Nephron progenitor cell (in vitro differentiated cells): ENCODE measurements at regions not wholly inside any gene's neighbourhood (a gene's known extent, or its start where the extent isn't known, plus 50 kb on each side); places are given as distances from the start of the nearest gene placed in this dataset.

ENCODE experiments used
- DNase-seq: peaks from one replicate; pipeline ENCODE4 v3.0.0; 2021
- H3K27ac Mint-ChIP-seq: 2 replicates; pipeline ENCODE4 v1.8.0; 2021; ENCODE audit warnings: mild to moderate bottlenecking, moderate library complexity, mixed read lengths
- H3K27me3 Mint-ChIP-seq: 2 replicates; pipeline ENCODE4 v1.8.0; 2021; ENCODE audit warnings: mild to moderate bottlenecking, low read depth, mixed read lengths; ENCODE audit not compliant: poor library complexity
- H3K36me3 Mint-ChIP-seq: 2 replicates; pipeline ENCODE4 v1.8.0; 2021; ENCODE audit warnings: low read depth, mixed read lengths
- H3K4me1 Mint-ChIP-seq: 2 replicates; pipeline ENCODE4 v1.8.0; 2021; ENCODE audit warnings: mixed read lengths
- H3K4me3 Mint-ChIP-seq: 2 replicates; pipeline ENCODE4 v1.8.0; 2021; ENCODE audit warnings: mild to moderate bottlenecking, moderate library complexity, mixed read lengths
- H3K9me3 Mint-ChIP-seq: 2 replicates; pipeline ENCODE4 v1.8.0; 2021; ENCODE audit warnings: mild to moderate bottlenecking, moderate library complexity, mixed read lengths
- CTCF ChIP-seq: fragments of 200-600 bp; sonication (generic); IDR thresholded peaks from 2 replicates; pipeline ENCODE4 v1.5.0; 2021; ENCODE audit warnings: antibody characterized with exemption

GRCh38 chr9:115964710-115965347 is 188.8 kb upstream of the PAPPA start:
- Mint-ChIP-seq H3K27ac (no peak overlapping the region), H3K27me3 (peaks cover 3% of the 10 kb centered on the region), H3K36me3 (peaks cover 6% of the 10 kb centered on the region), H3K9me3 (peaks cover 32% of the 10 kb centered on the region), H3K4me1 (no peaks in the 10 kb centered on the region), H3K4me3 (no peak overlapping the region)
- no peak for TF ChIP-seq CTCF
- DNase-seq = no peak

- Mint-ChIP-seq H3K4me3 (no peak overlapping the region), H3K9me3 (peaks cover 17% of the 10 kb centered on the region), H3K27me3 (peaks cover 3% of the 10 kb centered on the region), H3K27ac (no peak overlapping the region), H3K4me1 (no peaks in the 10 kb centered on the region), H3K36me3 (no peaks in the 10 kb centered on the region)
- DNase-seq = no peak
- TF ChIP-seq CTCF = no peak
Observed at GRCh38 chr9:115966660-115967059, 186.9 kb upstream of the PAPPA start.

GRCh38 chr9:115969096-115969495 is 184.5 kb upstream of the PAPPA start:
- no peak overlapping the region for H3K27ac Mint-ChIP-seq
- DNase-seq = no peak
- H3K4me1 Mint-ChIP-seq = no peaks in the 10 kb centered on the region
- TF ChIP-seq CTCF = no peak
- H3K9me3 Mint-ChIP-seq = no peaks in the 10 kb centered on the region
- H3K36me3 Mint-ChIP-seq = no peaks in the 10 kb centered on the region
- H3K4me3 Mint-ChIP-seq = no peak overlapping the region
- H3K27me3 Mint-ChIP-seq = no peaks in the 10 kb centered on the region

- H3K4me3 Mint-ChIP-seq = no peak overlapping the region
- H3K27me3 Mint-ChIP-seq = no peaks in the 10 kb centered on the region
- TF ChIP-seq CTCF = no peak
- no peaks in the 10 kb centered on the region for H3K36me3 Mint-ChIP-seq
- no peaks in the 10 kb centered on the region for H3K4me1 Mint-ChIP-seq
- peaks cover 4% of the 10 kb centered on the region for H3K9me3 Mint-ChIP-seq
- DNase-seq = no peak
- H3K27ac Mint-ChIP-seq = no peak overlapping the region
Observed at GRCh38 chr9:115972362-115972761, 181.2 kb upstream of the PAPPA start.

GRCh38 chr9:115972843-115973595 is 180.6 kb upstream of the PAPPA start:
- TF ChIP-seq CTCF = no peak
- H3K36me3 Mint-ChIP-seq = no peaks in the 10 kb centered on the region
- no peak overlapping the region for H3K27ac Mint-ChIP-seq
- H3K9me3 Mint-ChIP-seq = peaks cover 4% of the 10 kb centered on the region
- DNase-seq = no peak
- no peaks in the 10 kb centered on the region for H3K4me1 Mint-ChIP-seq
- H3K4me3 Mint-ChIP-seq = no peak overlapping the region
- H3K27me3 Mint-ChIP-seq = no peaks in the 10 kb centered on the region

- H3K27ac Mint-ChIP-seq = no peak overlapping the region
- H3K9me3 Mint-ChIP-seq = peaks cover 4% of the 10 kb centered on the region
- no peaks in the 10 kb centered on the region for H3K27me3 Mint-ChIP-seq
- H3K4me1 Mint-ChIP-seq = no peaks in the 10 kb centered on the region
- no peak overlapping the region for H3K4me3 Mint-ChIP-seq
- no peak for TF ChIP-seq CTCF
- no peak for DNase-seq
- H3K36me3 Mint-ChIP-seq = no peaks in the 10 kb centered on the region
Observed at GRCh38 chr9:115976781-115977180, 176.8 kb upstream of the PAPPA start.
